ENCODE measurements at regions not wholly inside any gene's neighbourhood (a gene's known extent, or its start where the extent isn't known, plus 50 kb on each side); places are given as distances from the start of the nearest gene placed in this dataset.

- no peak for TF ChIP-seq CTCF (IDR thresholded peaks at IDR 0.05; ENCODE audit: insufficient read depth, low read depth, low read length, missing control alignments)
- no peak for DNase-seq (ENCODE audit: low read depth)
- no peak overlapping the region for H3K4me3 ChIP-seq (ENCODE audit: low read depth, low read length)
Observed at GRCh38 chr4:133741766-133742165, 459.8 kb downstream of the PABPC4L start.

- TF ChIP-seq CTCF (IDR thresholded peaks at IDR 0.05; ENCODE audit: insufficient read depth, low read depth, low read length, missing control alignments), result no peak
- H3K4me3 ChIP-seq (ENCODE audit: low read depth, low read length), result no peak overlapping the region
- no peak for DNase-seq (ENCODE audit: low read depth)
Observed at GRCh38 chr4:133720001-133720400, 481.6 kb downstream of the PABPC4L start.

GRCh38 chr4:133719098-133719497, 482.5 kb downstream of the PABPC4L start:
- DNase-seq (ENCODE audit: low read depth), result no peak
- no peak for TF ChIP-seq CTCF (IDR thresholded peaks at IDR 0.05; ENCODE audit: insufficient read depth, low read depth, low read length, missing control alignments)

GRCh38 chr4:133714211-133714610, 487.4 kb downstream of the PABPC4L start:
- H3K4me3 ChIP-seq (ENCODE audit: low read depth, low read length), result no peak overlapping the region
- TF ChIP-seq CTCF (IDR thresholded peaks at IDR 0.05; ENCODE audit: insufficient read depth, low read depth, low read length, missing control alignments), result no peak
- DNase-seq (ENCODE audit: low read depth), result no peak

More at GRCh38 chr4:133719098-133719497, 482.5 kb downstream of the PABPC4L start:
- no peak overlapping the region for H3K4me3 ChIP-seq (ENCODE audit: low read depth, low read length)

- no peak overlapping the region for H3K4me3 ChIP-seq (ENCODE audit: low read depth, low read length)
- TF ChIP-seq CTCF (IDR thresholded peaks at IDR 0.05; ENCODE audit: insufficient read depth, low read depth, low read length, missing control alignments), result no peak
- no peak for DNase-seq (ENCODE audit: low read depth)
Observed at GRCh38 chr4:133713340-133713739, 488.2 kb downstream of the PABPC4L start.

GRCh38 chr4:133711817-133712216, 489.8 kb downstream of the PABPC4L start:
- no peak for DNase-seq (ENCODE audit: low read depth)
- no peak overlapping the region for H3K4me3 ChIP-seq (ENCODE audit: low read depth, low read length)
- no peak for TF ChIP-seq CTCF (IDR thresholded peaks at IDR 0.05; ENCODE audit: insufficient read depth, low read depth, low read length, missing control alignments)

- no peak overlapping the region for H3K4me3 ChIP-seq (ENCODE audit: low read depth, low read length)
- DNase-seq (ENCODE audit: low read depth), result no peak
- no peak for TF ChIP-seq CTCF (IDR thresholded peaks at IDR 0.05; ENCODE audit: insufficient read depth, low read depth, low read length, missing control alignments)
Observed at GRCh38 chr4:133694416-133694815, 507.2 kb downstream of the PABPC4L start.

Measured in GM12865 (cell line).